Transverse colon (tissue), 4 donors: ENCODE measurements at regions not wholly inside any gene's neighbourhood (a gene's known extent, or its start where the extent isn't known, plus 50 kb on each side); places are given as distances from the start of the nearest gene placed in this dataset.

Source experiments
- POLR2A ChIP-seq: fragments of 450-650 bp; IDR thresholded peaks from one replicate; pipeline ENCODE4 v1.6.1; 2016; ENCODE audit warnings: antibody characterized with exemption, mild to moderate bottlenecking, moderate library complexity
- POLR2AphosphoS5 ChIP-seq, 3 donors: sonication (generic); formaldehyde crosslinking; IDR thresholded peaks; one replicate each; pipeline ENCODE4 v1.6.1; 2016; ENCODE audit warnings: antibody characterized with exemption in 3 of 3
- TF ChIP-seq, protein P1 (sequence below), 5 experiments: fragments of 200-600 bp in 3 of 5; fragments of 450-650 bp in 2 of 5; sonication (generic) in 3 of 5; IDR thresholded peaks; 1 replicate in 2 of 5; 2 replicates in 3 of 5; pipeline ENCODE4 v1.5.1; 2016 to 2017; ENCODE audit warnings: antibody characterized with exemption in 5 of 5, inconsistent platforms in 3 of 5, mild to moderate bottlenecking in 2 of 5, moderate library complexity in 1 of 5

DNA sequence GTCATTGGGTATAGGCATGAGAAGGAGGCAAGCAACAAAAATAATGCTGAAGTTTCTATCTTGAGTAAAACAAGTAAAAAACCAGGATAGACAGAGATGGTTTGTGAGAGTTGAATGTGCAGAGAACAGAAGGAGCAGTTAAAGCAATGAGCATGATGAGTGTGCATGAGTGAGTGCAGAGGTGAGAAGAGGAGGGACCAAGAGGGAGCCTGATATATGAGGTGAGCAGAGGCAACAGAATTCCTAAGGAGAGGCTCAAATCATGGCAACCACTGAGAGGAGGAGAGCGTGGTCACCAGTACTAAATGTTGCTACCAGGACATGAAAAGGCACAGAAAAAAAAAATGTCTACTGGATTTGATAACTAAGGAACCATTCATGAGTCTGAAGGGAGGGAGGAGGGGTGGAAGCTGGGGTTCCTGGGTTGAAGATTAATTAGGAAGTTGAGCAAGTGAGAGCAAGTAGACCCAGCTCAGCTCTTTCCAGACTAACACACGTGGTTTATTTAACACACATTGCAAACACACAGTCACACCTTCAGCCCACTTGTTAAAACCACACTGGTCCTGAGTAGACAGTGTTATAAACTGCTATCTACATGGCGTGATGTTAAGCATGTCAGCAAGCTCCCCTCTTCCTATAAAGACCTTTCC is 69.0 kb upstream of the IQCM start:
- TF ChIP-seq, protein P1, sequence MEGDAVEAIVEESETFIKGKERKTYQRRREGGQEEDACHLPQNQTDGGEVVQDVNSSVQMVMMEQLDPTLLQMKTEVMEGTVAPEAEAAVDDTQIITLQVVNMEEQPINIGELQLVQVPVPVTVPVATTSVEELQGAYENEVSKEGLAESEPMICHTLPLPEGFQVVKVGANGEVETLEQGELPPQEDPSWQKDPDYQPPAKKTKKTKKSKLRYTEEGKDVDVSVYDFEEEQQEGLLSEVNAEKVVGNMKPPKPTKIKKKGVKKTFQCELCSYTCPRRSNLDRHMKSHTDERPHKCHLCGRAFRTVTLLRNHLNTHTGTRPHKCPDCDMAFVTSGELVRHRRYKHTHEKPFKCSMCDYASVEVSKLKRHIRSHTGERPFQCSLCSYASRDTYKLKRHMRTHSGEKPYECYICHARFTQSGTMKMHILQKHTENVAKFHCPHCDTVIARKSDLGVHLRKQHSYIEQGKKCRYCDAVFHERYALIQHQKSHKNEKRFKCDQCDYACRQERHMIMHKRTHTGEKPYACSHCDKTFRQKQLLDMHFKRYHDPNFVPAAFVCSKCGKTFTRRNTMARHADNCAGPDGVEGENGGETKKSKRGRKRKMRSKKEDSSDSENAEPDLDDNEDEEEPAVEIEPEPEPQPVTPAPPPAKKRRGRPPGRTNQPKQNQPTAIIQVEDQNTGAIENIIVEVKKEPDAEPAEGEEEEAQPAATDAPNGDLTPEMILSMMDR (IDR thresholded peaks at IDR 0.05) = no peak
- no peak for TF ChIP-seq POLR2AphosphoS5 (IDR thresholded peaks at IDR 0.05)
- TF ChIP-seq POLR2A = no peak
